GM11168 (cell line): ENCODE measurements at regions not wholly inside any gene's neighbourhood (a gene's known extent, or its start where the extent isn't known, plus 50 kb on each side); places are given as distances from the start of the nearest gene placed in this dataset.

ENCODE experiments used
- in situ Hi-C: fragments of 300-500 bp; cut with MboI; formaldehyde crosslinking; loops from one replicate; pipeline ENCODE4 v1.12.0; 2022; ENCODE audit warnings: low sequenced_read_pairs; ENCODE audit not compliant: unreplicated experiment

DNA sequence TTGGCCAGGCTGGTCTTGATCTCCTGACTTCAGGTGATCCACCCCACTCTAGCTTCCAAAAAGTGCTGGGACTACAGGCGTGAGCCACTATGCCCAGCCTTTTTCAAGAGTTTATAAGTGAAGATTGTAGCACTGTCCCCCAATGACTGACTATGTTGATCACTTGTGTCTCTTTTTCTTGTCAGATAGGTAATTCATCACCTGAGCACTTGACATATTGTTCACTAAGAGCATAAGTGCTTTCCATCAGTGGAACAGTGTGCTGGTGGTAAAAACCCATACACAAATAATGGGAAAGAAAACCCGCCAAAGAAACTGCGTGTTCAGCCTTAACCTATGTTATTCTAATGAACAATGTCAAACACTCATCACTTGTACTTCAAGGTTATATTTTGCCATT is 414.4 kb upstream of the CDH7 start:
- in situ Hi-C loops: no loop called here

DNA sequence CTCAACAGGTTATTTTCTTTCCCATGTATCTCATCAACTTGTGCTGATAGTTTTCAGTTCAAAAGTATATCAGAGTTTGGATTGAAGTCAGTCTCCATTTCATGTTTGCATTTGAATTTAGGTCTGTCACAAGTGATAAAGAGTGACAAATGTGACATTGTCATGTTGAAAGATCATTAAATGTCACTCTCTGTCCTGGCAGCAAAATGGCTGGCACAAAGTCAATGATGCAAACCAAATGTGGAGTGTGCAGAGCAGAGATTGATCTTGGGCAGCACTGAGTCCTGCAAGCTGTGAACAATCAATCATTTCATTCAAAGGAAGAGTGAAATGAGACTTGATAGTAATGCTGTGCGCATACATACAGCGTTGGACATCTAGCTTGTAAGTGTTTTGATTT is 421.8 kb upstream of the CDH7 start:
- in situ Hi-C loops: no loop called here

DNA sequence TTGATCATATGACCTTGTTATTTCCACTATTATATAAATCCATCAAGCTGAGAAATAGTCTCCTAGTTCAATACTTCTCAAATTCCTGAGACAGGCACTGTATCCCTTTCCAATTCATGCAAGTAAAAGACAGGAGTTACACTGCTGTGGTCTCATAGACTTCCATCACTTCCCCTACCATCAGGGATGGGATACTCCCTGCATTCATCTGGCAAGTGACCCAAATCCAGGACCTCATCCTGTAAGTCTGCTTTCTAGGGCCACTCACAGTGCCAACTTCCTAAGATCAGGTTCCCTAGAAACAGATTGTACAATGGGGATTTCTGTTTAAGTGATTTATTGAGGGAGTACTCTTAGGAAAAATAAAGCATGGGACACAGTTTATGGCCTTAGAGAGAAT is 424.0 kb upstream of the CDH7 start:
- in situ Hi-C loops: no loop called here

DNA sequence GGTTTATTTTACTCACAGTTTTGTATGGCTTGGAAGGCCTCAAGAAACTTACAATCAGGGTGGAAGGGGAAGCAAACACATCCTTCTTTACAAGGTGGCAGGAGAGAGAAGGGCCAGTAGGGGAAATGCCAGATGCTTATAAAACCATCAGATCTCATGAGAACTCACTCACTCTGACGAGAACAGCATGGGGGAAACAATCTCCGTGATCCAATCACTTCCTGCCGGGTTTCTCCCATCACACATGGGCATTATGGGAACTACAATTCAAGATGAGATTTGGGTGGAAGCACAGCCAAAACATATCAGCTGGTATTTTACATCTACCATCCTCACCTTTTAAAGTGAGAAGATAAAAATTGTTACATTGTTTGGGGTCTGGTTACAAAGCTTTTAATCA is 427.9 kb upstream of the CDH7 start:
- in situ Hi-C loops: no loop called here

DNA sequence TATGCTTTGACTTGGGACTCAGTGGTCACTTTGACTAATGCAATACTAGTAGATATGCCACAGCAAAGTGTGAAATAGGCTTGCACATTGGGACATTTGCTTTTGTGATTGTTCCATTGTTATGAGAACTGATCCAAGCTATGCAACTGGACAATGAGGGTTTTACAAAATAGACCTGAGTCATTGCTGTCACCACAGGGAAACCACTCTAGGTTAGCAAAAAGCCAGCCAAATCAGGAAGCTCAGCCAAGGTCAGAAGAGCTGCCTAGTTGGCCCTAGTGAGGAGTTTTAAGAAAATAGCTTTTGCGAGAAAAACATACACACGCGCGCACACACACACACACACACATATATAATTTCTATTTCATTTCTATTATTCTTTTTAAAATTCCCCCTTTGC is 452.4 kb upstream of the CDH7 start:
- in situ Hi-C loops: no loop called here

DNA sequence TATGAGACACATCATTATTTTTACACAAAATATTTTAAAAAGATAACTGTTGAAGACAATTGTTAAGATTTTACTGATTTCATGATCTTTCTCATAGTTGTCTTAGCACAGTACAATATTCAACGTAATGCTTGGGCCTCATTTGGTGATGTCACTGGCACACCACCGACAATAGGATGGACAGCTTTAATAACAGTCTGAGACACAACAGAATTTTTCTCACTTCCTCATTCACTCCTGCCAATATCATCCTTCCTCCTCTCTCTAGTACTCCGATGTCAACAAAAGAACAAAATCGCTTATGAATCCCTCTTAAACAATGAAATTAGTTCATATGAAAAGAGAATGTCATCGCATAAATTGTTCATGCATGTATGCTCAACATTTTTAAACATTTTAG is 461.9 kb upstream of the CDH7 start:
- in situ Hi-C loops: no loop called here

DNA sequence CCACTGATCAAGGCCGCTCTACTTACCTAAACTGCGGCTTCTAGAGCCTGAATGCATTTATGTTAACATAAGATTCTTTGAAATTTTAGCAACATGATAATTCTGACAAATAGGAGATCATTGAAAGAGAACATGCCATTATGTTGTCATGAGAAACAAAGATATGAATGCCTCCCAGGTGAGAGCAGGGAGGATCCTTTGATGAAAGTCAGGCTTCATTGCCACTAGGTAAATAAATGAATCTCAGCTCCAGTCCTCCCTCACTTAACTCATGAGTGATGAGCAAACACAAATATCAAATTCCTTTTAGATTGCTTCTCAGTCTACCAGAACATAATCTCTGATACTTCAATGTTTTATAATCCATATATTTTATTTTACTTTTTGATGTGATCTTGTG is 463.2 kb upstream of the CDH7 start:
- in situ Hi-C loops: no loop called here

DNA sequence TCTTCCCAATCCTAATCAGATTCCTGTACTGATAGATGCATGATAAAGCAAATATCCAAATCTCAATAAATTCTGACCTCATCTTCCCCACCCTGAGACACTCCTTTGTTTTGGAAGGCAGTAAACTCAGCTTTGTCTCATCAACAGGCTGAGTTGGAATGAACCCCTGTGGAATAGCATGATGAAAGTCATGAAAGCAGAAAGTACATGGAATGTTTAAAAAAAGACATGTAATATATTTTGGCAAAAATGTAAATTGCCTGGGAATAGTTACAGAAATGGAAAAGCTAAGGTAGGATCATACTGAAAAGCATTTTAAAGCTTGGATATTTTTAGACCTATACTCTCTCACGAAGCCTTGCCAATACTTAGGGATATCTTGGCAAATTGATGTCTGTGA is 468.7 kb upstream of the CDH7 start:
- in situ Hi-C loops: no loop called here

DNA sequence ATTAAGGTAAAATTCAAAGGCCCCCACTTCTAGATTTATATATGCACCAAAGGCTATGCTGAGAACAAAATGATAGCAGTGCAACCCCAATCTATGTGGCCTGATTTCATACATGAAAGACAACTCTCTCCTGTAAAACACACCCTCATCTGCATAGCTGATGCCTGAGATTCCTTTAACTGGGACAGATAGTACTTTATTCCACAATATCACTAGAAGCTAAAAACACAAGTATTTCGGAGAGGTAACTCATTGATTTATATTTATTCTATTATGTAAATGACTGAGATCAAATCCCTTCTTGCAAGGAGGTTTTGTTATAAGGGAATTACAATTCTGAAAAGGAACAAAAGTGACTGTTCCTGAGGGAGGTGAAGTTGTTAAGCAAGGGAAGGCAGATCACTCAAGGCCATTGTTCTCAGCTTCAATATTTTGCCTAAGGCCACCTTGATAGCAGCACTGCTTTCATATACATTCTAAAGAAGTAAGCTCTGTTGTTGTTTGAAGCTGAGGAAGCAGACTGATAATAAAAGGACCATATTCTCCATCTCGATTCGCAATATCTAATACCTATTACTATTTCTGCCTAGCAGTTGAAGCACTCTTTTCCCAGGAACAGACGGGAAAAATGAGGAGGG is 471.0 kb upstream of the CDH7 start:
- in situ Hi-C loops: no loop called here

DNA sequence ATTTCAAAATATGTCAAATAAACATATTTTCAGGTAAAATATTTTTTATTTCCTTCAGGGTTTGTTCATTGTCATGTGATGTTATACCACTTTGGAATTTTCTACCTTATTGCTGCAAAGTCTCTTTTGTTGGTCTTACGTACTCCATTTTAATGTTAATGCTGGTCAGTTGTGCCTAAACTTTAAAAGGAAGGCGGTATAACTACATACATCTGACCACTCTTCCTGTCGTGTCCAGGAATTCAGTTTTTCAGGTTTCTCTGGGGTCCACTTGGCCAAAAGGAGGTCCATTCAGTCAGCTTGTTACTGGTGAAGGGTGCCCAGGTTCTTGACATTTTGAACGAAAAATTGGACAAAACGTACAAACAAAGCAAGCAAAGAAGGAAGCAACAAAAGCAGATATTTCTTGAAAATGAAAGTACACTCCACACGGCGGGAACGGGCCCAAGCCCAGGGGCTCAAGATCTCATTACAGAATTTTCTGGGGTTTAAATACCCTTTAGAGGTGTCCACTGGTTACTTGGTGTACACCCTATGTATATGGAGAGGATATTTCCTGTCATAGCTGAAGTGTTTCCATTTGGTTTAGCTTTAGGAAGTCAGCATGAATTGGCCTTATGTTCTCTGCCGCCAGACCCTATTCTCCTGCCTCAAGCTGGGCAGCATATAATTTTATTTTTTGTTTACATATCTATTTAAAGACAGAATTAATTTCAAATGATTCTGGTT is 471.7 kb upstream of the CDH7 start:
- in situ Hi-C loops: no loop called here

DNA sequence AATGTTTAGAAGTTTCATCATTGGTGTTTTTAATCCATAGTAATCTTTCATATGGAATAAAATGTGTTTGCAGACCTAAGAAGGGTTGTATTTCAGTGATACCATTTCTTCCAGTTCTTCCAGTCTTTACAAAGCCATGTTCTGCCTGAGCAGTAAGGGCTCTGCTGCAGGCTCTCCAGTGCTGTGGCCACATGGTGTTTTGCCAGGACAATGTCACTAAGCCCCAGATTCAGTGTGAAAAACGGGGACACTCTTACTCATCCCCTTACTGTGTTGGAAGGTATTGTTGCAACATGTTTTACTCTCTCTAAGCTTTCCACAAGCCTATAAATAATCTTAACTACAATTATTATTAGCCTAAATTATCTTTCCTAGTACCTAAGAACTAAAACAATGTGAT is 481.4 kb upstream of the CDH7 start:
- in situ Hi-C loops: no loop called here

DNA sequence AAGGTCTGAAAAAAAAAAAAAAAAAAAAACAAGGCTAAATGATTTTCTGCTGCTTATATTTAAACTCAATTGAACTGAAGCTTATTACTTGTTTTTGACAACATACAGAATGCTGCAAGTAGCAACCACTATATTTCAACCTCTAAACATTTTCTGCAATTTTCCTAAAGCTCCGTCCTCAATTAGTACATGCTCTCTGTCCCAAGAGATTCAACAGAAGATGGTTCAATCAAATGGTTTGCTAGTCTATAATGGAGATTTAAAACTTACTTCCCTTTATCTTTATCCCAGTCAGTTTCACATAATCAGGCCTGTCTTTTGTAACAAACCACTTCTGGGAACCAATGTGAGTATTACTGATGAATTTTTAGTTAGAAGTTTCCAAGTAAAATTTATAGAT is 485.1 kb upstream of the CDH7 start:
- in situ Hi-C loops: no loop called here

DNA sequence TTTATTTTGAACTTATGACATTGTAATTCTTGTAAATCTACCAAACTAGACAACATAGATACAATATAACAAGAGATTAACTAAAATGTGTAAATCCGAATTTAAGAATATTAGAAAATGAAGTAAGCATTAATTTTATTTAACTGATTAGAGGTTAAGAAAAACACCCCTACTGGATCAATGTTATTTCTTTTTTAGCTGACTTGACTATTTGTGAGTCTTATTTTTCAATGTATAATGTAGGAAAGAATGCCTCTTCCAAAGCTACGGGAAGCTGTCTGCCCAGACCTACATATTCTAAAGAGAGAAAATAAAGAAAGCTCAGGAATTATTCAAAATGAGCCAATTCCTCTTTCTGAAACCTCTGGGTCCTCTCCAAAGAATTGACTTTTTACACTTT is 490.8 kb upstream of the CDH7 start:
- in situ Hi-C loops: no loop called here

DNA sequence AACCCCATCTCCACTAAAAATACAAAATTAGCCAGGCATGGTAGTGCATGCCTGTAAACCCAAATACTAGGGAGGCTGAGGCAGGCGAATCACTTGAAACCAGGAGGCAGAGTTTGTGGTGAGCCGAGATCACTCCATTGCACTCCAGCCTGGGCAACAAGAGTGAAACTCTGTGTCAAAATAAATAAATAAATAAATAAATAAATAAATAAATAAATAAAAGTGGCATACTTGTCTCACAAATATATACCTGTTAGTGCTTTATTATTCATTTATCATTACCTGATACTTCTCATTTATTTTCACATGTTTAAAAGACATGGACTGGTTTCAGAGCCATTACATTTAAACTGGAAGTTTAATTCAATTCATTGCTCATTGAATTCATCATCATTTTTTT is 491.4 kb upstream of the CDH7 start:
- in situ Hi-C loops: no loop called here

DNA sequence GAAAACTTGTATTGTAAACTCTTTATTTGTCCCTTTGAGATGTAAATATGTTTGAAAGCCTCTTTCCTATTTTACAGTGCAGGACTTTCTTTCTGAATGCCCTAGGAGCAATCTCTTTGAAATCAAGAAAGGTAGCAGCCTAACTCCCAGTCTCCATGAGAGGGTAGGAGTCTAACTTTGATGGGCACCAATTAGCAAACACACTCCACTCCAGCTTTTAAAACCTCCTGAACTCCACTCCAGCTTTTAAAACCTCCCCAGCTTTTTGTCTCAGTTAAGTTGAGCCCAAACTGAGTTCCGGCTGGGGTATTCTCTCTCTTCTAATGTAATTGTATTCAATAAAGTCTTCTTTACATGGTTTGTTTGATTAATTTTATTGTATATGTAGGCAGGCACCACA is 493.7 kb upstream of the CDH7 start:
- in situ Hi-C loops: no loop called here

DNA sequence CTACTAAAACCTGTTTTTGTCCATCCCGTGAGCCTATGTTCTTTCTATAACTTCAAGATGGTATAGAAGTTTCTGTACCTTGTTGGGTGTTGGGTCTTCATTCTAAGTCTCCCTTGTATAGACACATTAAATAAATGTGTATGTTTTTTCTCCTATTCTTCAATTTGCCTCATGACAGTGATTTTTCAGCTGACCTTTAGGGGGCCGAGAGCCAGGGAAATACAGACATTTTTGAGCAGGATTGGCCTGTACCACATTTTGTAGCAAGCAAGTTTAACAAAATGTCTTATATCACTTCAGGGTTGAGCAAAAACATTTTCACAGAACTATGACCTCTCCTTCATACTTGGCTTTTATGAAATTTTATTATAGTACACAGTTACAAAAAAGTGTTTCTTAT is 495.4 kb upstream of the CDH7 start:
- in situ Hi-C loops: no loop called here

DNA sequence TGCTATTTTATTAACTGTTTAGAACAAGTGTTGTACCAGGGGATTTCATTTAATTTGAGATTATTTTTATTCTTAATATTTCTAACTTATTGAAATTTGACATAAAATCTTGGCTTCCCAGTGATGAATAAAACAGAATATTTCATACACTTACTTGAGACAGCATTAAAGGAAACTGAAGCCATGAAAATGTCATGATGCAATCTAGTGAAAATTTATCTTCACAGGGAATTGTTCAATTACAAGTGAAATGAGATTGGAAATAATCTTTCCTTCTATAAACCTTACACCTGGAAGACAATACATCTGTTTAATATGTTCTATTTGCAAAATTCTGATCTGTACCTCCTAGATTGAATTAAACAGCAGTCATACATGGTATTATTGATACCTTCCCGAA is 511.0 kb upstream of the CDH7 start:
- in situ Hi-C loops: no loop called here

DNA sequence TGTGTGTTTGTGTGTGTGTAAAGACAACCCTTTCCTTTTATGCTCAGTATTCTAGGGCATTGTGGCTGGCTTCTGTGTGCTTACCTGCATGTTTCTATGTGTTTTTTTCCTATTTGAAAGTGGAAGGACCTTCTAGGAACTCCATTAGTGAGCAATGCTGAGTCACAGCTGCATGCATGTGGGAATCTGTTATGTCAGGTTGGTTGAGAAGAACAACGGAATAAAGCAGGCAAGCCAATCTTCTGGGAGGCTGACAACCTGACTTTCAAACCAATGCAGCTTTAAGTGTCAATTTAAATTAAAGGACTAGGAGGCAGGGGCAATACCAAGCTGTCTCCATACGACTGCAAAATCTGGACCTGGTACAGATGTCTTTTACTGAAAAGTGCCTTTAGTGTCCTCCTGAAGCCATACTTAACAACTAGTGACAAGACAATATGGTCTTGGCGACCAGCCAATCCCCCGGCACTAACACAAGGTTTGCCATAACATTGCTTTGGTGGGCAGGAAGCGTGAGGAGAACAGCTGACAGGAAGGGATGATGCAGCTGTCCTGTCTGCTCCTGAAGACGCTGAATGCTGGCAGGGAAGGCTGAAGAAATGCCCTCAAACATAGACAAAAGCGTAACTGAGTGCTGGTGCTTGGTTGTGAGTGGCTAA is 514.7 kb upstream of the CDH7 start:
- in situ Hi-C loops: no loop called here

DNA sequence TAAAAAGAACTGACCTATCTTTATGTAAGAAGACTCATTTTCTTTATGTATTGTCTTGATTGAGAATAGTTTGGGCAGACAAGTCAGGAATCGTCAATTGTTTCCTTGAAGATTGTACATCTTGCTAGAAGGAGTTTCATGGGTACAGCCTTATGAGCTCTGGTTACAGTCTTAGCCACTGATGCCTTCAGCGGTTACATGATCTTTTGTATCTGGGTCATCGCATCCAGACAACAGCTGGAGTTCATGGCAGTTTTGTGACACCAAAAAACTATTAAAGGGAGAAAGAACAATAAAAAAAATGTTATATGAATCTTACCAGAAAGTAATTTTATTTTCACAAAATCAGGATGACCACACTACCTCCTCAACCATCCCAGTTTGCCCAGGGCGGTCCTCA is 520.5 kb upstream of the CDH7 start:
- in situ Hi-C loops: no loop called here

DNA sequence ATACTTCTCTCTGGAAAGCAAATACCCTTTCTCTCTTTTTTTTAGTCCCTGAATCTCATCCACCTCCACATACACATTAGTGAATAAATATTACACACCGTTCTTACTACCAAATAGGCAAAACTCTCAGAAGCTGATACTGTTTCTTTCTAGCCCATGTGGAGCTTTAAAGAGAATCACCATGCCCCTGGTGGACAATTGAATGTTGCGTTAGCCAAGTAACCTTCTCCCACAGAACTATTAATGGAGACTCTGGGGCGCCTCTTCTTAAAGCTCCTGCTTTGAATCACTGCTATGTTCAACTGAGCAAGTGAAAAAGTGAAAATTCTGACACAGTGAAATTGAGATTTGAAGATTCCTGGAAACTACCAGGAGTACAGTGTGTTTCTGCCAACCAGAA is 522.8 kb upstream of the CDH7 start:
- in situ Hi-C loops: no loop called here

DNA sequence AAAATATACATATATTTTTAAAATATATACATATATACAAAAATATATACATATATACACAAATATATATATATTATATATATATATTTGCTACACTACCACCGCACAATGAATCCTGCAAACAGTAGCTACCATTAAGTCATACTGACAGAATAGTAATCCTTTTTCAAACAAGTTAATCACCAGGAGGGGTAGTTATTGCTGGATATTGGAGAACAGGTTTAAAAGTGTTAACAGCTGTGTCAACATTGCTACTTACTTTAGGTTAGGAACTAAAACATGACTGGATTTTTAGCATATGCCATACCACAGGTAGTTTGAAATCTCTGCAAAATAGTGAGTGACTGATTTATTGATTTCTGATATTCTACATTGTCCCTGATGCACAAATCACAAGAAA is 529.1 kb upstream of the CDH7 start:
- in situ Hi-C loops: no loop called here

DNA sequence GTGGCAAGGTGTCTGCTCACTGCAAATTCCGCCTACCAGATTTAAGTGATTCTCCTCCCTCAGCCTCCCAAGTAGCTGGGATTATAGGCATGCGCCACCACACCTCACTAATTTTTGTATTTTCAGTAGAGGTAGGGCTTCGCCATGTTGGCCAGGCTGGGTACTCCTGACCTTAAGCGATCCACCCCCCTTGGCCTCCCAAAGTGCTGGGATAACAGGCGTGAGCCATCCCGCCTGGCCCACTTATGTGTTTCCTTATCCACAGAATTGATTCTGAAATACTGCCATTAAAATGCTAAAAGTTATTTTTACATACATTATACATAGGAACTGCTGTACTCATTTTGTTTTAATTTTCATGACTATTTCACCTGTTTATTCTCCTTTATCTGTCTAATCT is 529.7 kb upstream of the CDH7 start:
- in situ Hi-C loops: no loop called here
